ENCODE measurements at regions not wholly inside any gene's neighbourhood (a gene's known extent, or its start where the extent isn't known, plus 50 kb on each side); places are given as distances from the start of the nearest gene placed in this dataset.

- DNase-seq, result no peak
- Histone ChIP-seq H3K27me3 (no peaks in the 10 kb centered on the region), H3K4me1 (no peaks in the 10 kb centered on the region), H3K36me3 (no peaks in the 10 kb centered on the region), H3K27ac (no peak overlapping the region), H3K4me3 (no peak overlapping the region), H3K9me3 (no peaks in the 10 kb centered on the region)
- TF ChIP-seq CTCF (IDR thresholded peaks at IDR 0.05) (no peak), POLR2A (IDR thresholded peaks at IDR 0.05) (no peak)
Measured at GRCh38 chr10:88125766-88126165, 262.3 kb downstream of the PTEN start.

- TF ChIP-seq POLR2A (IDR thresholded peaks at IDR 0.05), result no peak
- no peak for TF ChIP-seq CTCF (IDR thresholded peaks at IDR 0.05)
- Histone ChIP-seq H3K27me3 (no peaks in the 10 kb centered on the region), H3K4me1 (no peaks in the 10 kb centered on the region), H3K36me3 (no peaks in the 10 kb centered on the region), H3K9me3 (no peaks in the 10 kb centered on the region), H3K4me3 (no peak overlapping the region), H3K27ac (no peak overlapping the region)
- no peak for DNase-seq
Measured at GRCh38 chr10:88126699-88127098, 263.3 kb downstream of the PTEN start.

GRCh38 chr10:88127269-88127668 is 263.8 kb downstream of the PTEN start:
- H3K9me3 ChIP-seq, result no peaks in the 10 kb centered on the region
- no peak for DNase-seq
- no peak overlapping the region for H3K4me3 ChIP-seq
- no peaks in the 10 kb centered on the region for H3K36me3 ChIP-seq
- H3K27me3 ChIP-seq, result no peaks in the 10 kb centered on the region
- TF ChIP-seq POLR2A (IDR thresholded peaks at IDR 0.05) (no peak), CTCF (IDR thresholded peaks at IDR 0.05) (no peak)
- no peaks in the 10 kb centered on the region for H3K4me1 ChIP-seq
- no peak overlapping the region for H3K27ac ChIP-seq

GRCh38 chr10:88127766-88128165 is 264.3 kb downstream of the PTEN start:
- Histone ChIP-seq H3K36me3 (no peaks in the 10 kb centered on the region), H3K4me3 (no peak overlapping the region), H3K9me3 (no peaks in the 10 kb centered on the region), H3K4me1 (no peaks in the 10 kb centered on the region), H3K27ac (no peak overlapping the region), H3K27me3 (no peaks in the 10 kb centered on the region)
- DNase-seq, result no peak
- TF ChIP-seq POLR2A (IDR thresholded peaks at IDR 0.05), result no peak
- TF ChIP-seq CTCF (IDR thresholded peaks at IDR 0.05), result no peak

- no peaks in the 10 kb centered on the region for H3K9me3 ChIP-seq
- no peaks in the 10 kb centered on the region for H3K36me3 ChIP-seq
- no peak overlapping the region for H3K4me3 ChIP-seq
- TF ChIP-seq CTCF (IDR thresholded peaks at IDR 0.05) (no peak), POLR2A (IDR thresholded peaks at IDR 0.05) (no peak)
- H3K27me3 ChIP-seq, result no peaks in the 10 kb centered on the region
- no peak overlapping the region for H3K27ac ChIP-seq
- DNase-seq, result no peak
- H3K4me1 ChIP-seq, result no peaks in the 10 kb centered on the region
Measured at GRCh38 chr10:88129013-88129412, 265.6 kb downstream of the PTEN start.

- Histone ChIP-seq H3K36me3 (no peaks in the 10 kb centered on the region), H3K4me1 (no peaks in the 10 kb centered on the region), H3K27ac (no peak overlapping the region), H3K27me3 (no peaks in the 10 kb centered on the region), H3K9me3 (no peaks in the 10 kb centered on the region), H3K4me3 (no peak overlapping the region)
- no peak for TF ChIP-seq CTCF (IDR thresholded peaks at IDR 0.05)
- no peak for TF ChIP-seq POLR2A (IDR thresholded peaks at IDR 0.05)
- DNase-seq, result no peak
Measured at GRCh38 chr10:88130912-88131311, 267.5 kb downstream of the PTEN start.

Measured in Peyer's patch (tissue), 4 donors.